CD4-positive, alpha-beta T cell treated with Interleukin-17A for 1 hour (primary cell): ENCODE measurements at regions not wholly inside any gene's neighbourhood (a gene's known extent, or its start where the extent isn't known, plus 50 kb on each side); places are given as distances from the start of the nearest gene placed in this dataset.

ENCODE experiments used
- DNase-seq: peaks from one replicate; pipeline ENCODE4 v3.0.0-alpha.2; 2020

DNA sequence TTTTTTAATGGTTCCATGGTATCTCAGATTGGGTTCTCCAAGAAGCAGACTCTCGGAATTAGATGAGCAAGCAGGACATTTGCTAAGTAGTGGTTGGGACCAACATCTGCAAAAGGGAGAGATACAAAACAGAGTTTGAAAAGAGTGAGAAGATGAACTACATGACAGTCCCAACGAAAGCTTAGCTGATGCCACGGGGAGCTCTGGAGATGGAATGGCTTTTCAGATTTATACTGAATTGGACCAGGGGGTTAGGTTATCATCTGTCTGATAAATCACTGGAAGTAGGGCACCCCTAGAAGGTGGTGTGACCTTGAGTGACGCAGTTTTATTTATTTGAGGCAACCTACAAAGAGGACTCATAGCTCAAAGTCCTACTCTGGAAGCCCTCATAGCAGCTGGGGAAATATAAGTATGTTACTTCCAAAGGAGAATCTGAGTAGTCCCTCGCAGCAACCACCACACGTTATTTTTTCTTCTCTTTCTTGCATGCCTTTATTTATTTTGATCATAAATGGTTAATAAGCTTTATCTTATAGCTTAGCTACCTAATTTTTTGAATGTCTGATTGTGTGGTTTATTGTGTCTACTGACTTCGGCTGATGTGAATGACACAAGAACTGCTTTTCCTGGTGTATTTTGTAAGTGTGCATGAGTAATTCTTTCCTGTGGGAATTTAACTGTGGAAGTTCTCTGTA is 815.4 kb downstream of the SQOR start:
- DNase-seq = no peak

DNA sequence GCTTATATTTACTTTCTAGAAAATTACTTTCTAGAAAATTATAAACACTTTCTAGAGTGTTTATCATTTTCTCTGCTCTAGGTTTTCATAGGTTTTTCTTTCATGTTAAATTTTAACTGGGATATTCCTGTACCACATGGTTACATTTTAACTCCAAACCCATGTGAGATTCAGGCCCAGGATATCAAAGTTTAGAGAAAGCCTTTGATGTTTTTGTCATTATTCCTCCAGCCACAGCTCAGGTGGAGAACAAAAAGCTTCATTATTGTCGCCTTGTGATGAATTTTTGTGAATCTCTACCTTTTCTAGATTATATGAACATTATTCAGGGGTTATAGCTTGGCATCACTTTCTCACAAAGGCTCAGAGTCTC is 816.0 kb downstream of the SQOR start:
- DNase-seq = no peak

- no peak for DNase-seq
Observed at GRCh38 chr15:46452297-46452820, 817.5 kb downstream of the SQOR start.

DNA sequence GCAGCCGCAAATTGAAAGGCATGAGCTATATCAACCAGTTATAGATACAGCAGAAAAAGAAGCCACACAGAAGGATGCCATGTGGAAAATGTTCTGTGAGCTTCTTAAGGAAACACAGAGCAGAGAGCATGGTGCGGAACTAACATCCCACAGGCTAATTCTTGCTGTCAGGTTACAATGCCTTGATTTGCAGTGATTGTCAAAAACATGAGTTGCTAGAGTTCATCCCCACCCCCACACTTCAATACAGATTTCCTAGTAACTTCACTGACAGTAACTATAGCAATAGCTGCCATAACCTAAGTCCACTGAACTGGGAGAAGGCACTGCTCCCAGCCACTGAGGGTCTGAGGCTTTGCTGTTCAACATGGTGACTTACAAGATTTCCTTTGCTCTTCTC is 821.6 kb downstream of the SQOR start:
- no peak for DNase-seq

- DNase-seq = no peak
Observed at GRCh38 chr15:46460431-46461094, 825.7 kb downstream of the SQOR start.

DNA sequence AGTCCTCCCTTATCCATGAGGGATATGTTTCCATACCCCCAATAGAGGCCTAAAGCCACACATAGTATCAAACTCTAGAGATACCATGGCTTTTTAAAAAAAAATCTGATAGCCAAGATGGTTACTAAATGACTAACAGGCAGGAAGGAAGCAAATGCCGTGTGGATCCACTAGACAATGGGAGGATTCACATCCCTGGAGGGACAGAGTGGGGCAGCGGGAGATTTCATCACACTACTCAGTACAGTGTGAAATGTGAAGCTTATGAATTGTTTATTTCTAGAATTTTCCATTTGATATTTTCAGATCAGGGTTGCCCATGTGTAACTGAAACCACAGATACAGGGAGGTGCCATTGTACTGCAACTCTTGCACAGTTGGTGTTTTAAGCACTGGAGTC is 826.6 kb downstream of the SQOR start:
- DNase-seq = no peak

- no peak for DNase-seq
Observed at GRCh38 chr15:46467041-46467440, 832.2 kb downstream of the SQOR start.

GRCh38 chr15:46471096-46471495 is 836.3 kb downstream of the SQOR start:
- DNase-seq = no peak

- no peak for DNase-seq
Observed at GRCh38 chr15:46489276-46489675, 854.4 kb downstream of the SQOR start.

DNA sequence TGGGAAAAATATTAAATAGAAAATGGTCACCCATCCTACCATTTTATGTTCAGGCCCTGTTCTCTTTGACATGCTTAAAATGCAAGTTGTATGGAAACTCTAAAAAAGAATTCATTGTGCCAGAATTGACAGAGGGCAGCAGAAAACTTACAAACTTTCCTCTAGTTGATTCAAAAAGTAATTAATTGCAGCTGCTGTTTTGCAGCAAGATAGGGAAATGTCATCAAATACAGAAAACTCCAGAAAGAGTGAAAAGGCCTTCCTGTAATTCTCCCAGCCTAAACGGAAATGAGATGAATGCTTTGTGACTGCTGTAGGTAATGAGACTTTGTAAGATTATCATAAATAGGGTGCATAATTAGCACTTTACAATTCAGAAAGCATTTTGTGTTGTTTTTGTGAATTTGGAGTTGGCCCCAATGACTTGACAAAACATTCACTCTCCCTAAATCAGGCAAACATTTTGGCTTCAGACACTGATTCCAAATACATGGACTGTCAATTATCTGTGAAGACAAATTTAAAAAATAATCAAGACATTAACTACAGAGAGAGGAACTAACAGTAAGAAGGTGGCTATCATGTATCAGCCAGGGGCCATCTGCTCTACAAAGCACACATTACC is 861.8 kb downstream of the SQOR start:
- DNase-seq = no peak

DNA sequence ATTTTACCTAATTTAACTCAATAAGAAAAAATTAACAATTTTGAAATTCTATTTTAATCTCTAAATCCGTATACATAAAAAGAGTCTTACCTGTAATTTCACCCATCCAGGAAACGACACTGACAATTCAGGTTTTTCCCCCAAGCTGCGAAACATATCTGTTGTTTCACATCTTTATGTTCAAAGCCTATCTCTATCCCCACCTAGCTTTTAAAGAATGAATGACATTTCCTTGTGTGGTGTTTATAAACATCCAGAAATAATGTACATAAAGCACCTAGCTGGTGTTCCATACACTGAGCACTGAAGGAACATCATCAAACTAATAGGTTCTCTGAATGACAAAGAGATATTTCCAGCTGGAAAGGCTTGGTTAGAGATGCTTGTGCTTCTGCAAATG is 867.8 kb downstream of the SQOR start:
- DNase-seq = no peak

- no peak for DNase-seq
Observed at GRCh38 chr15:46518381-46518780, 883.6 kb downstream of the SQOR start.

DNA sequence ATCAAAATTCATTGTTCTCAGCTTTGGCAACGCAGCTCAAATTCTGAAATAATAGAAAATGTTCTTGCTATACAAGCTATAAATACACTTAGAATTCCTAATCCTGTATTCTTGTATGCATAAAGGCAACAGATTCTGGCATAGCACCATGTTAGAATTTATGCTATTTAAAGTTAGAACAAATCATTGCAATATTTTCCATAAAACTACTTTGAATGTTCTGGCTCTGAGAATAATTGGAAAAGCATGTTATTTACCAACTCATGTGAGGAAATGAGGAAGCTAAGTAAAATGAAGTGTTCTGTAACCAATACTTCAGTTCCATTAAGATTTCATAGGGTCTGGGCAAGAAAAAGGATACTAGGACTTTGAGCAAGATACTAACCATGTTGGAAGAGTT is 888.9 kb downstream of the SQOR start:
- DNase-seq = no peak

- no peak for DNase-seq
Observed at GRCh38 chr15:46525984-46526725, 891.3 kb downstream of the SQOR start.

DNA sequence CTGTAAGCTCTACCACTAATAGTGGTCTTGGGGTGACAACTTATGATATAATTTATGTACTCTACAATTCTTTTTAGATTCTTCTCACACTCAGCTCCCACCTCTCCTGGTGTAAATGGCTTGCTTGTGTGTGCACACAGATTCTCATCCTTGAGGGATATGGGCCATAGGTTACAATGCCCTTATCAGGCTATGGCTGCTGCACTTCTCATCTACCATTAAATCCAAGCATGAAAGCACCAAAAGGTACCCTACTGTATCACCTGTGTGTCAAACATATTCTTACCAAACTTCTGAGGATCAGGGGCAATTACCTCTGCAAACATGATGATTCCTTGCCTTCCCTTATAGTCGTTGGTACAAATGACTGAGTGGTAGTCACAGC is 891.9 kb downstream of the SQOR start:
- DNase-seq = no peak

GRCh38 chr15:46543626-46544025 is 908.8 kb downstream of the SQOR start:
- DNase-seq = no peak

DNA sequence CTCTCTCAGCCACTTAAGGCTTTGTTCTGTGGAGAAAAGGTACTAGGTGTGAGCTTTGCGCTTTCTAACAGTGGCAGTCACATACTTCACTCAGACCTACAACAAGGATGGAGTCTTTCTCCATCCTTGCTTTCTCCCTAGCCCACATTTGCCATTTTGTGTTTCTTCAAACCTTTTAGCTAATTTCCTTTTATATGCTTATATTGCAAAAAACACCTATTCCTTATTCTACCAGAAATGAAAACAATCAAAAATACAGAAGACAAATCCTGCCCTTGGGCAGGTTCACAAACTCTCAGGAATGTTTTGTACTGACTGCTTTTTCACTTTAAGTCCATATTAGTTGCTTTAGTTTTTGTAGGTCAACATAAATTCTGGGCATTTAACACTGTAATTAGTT is 914.2 kb downstream of the SQOR start:
- no peak for DNase-seq

GRCh38 chr15:46552316-46552715 is 917.5 kb downstream of the SQOR start:
- no peak for DNase-seq

- DNase-seq = no peak
Observed at GRCh38 chr15:46555547-46555946, 920.7 kb downstream of the SQOR start.

DNA sequence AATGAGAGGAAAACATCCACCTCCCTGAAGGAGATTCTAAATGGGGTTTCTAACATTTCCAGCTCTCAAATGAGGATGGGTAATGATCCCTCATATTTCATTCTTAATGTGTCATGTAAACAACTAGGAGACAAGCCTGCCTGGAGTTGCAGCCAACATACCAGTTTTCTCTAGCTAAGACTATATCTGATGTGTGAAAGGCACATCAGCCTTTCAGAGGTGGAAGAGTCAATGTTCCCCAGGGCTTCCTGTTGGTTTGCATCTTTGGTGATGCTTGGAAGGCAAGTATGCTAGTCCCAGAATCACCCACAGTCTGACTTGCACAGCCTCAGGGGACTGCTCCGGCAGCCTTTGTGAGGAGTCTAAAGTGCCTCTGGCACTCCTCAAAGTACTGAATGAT is 921.2 kb downstream of the SQOR start:
- no peak for DNase-seq

- DNase-seq = no peak
Observed at GRCh38 chr15:46556559-46557379, 921.9 kb downstream of the SQOR start.

GRCh38 chr15:46567968-46568367 is 933.1 kb downstream of the SQOR start:
- no peak for DNase-seq

DNA sequence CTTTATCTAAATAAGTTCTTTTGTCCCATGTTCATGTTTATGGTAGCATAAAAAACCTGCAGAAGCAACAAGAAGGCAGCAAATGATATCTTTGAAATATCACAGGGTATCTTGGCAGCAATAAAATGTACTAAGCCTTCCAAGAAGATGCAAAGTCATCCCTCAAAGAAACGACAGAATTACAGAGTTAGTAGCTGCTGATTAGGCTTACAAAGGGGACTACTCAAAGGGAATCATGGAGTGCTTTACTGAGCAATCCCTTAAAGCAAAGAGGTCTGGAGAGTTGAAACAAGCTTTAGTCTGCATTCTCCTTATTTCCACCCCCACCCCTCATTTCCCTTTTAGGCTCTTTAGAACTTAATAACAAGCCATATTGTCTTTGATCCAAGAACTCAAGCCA is 935.0 kb downstream of the SQOR start:
- no peak for DNase-seq
